ENCODE measurements at regions not wholly inside any gene's neighbourhood (a gene's known extent, or its start where the extent isn't known, plus 50 kb on each side); places are given as distances from the start of the nearest gene placed in this dataset.
A peak's percentile ranks its signal among the peaks of the same experiment; 100 is the strongest.

DNA sequence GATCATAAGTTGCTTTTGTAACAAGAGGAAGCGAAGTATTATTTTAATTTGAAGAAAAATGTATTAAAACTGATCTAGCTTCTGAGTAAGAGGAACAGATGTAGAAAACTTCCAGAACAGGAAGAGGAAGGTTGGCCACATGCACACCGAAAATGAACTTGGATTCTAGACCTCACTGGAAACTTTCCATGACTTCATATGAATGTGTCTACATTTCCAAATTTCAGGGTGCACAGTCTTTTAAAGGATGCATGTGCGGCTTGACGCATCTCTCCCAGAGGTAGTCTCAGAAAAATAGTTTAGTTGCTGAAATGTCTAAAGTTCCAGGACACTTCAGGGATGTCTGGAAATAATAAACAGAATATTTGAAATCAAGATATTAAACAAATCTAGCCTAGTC lies 275.1 kb upstream of the MYOCD start:
- H3K4me3 ChIP-seq (ENCODE audit: low read depth, low read length), result no peak overlapping the region
- TF ChIP-seq, protein P1, sequence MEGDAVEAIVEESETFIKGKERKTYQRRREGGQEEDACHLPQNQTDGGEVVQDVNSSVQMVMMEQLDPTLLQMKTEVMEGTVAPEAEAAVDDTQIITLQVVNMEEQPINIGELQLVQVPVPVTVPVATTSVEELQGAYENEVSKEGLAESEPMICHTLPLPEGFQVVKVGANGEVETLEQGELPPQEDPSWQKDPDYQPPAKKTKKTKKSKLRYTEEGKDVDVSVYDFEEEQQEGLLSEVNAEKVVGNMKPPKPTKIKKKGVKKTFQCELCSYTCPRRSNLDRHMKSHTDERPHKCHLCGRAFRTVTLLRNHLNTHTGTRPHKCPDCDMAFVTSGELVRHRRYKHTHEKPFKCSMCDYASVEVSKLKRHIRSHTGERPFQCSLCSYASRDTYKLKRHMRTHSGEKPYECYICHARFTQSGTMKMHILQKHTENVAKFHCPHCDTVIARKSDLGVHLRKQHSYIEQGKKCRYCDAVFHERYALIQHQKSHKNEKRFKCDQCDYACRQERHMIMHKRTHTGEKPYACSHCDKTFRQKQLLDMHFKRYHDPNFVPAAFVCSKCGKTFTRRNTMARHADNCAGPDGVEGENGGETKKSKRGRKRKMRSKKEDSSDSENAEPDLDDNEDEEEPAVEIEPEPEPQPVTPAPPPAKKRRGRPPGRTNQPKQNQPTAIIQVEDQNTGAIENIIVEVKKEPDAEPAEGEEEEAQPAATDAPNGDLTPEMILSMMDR (IDR thresholded peaks at IDR 0.05; ENCODE audit: low read depth, low read length), result no peak

DNA sequence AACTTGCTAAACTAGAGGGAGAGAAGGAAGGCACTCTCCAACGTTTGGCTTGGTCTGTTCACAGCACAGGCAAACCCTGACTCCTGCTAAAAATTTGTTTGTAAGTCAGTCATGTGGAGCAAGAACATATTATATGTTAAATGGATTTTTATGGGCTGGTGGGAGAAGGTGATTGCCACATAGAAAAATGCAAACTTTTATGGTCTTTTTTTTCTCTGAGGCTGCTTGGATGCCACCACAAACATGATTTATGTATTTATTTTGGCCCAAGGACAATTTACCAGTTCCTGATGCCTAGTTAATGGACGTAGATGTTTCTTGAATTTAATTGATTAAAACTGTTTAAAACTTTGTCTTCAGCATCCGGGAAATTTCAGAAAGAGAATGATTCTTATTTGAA lies 274.2 kb upstream of the MYOCD start:
- TF ChIP-seq, protein P1 (IDR thresholded peaks at IDR 0.05; ENCODE audit: low read depth, low read length), result no peak
- no peak overlapping the region for H3K4me3 ChIP-seq (ENCODE audit: low read depth, low read length)

DNA sequence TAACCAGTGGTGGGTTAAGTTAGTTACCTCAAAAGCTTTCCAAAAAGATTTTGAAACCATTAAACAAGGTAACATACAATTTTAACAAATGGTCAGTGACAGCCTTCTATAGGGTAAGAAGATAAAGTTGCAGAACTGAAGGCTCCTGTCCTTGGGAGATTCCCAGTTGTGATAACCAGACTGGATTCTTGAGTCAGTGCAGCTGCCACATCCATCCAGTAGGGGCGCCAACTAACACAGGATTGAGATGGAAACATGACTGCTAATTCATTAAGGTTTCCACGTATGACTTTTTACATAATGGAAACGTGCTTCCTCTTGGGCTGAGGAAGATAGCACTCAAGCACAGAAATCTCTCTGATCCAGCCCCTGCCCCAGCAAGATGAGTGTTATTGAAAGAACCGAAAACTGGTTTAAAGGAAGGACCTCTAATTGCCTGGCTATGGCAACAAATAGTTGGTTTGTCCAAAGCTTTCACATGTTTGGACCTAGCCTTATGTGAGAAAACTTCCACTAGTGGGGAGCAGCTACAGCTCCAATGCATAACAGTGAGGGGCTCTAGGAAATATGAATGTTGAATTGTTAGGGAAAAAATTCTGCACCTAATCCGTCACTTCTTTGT lies 269.8 kb upstream of the MYOCD start:
- TF ChIP-seq, protein P1 (IDR thresholded peaks at IDR 0.05; ENCODE audit: low read depth, low read length), result peak; percentile 61
- H3K4me3 ChIP-seq (ENCODE audit: low read depth, low read length), result no peak overlapping the region

DNA sequence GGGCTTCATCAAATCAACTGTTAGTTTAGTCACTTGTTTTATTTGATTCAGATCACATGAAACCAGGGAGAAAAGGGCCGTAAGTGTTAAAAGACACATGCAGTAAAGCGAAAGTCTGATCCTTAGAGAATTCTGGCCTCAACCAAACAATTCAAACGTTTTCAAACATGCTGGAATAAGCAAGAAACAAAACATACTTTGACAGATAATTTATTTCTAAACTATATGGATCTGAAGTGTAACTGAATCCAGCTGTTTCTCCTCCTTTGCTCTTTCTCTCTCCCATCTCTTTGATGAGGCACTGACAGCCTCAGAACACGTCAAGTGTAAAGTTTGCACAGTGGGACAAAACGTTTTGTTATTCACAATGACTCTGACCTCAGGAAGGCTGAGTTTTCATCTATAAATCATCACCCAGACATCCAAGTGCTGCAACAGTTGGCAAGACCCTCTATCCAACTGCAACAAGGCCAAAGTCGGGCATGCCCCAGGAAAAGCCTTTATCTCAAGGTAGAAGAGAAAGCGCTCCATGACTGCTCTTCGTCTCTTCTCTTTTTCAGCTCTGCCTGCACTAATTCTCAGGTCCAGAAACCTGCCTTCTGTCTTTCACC lies 267.1 kb upstream of the MYOCD start:
- TF ChIP-seq, protein P1 (IDR thresholded peaks at IDR 0.05; ENCODE audit: low read depth, low read length), result no peak

DNA sequence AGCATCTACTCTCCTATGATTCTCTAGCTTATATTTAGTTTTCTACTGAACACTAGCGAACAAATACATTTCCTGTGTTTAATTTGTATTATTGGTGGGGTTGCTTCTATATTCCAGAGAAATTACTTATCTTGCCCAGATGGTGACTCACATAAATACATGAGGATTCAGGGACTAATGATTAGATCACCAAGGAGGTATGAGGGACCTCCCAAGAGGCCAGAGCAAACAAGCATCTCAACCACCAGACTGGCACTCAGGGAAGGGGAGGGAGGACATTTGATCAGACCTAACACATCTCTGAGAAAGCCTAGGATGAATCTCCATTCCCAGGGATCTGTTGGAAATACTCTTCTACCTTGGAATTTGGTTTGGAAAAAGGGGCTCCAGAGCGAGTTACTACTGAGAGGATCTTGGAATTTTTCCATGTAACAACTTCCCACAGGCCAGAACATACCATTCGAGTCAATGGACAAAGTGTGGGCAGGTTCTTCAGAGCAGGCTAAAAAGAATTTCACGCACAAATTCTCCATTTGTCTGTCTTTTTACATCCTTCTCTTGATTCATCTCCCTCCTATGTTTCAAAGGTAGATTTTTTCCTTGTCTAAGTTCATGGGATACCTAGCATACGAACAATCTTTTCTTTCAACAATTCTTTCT lies 262.6 kb upstream of the MYOCD start:
- TF ChIP-seq, protein P1 (IDR thresholded peaks at IDR 0.05; ENCODE audit: low read depth, low read length), result no peak
- H3K4me3 ChIP-seq (ENCODE audit: low read depth, low read length), result no peak overlapping the region

More for the DNA sequence above, 267.1 kb upstream of the MYOCD start:
- no peak overlapping the region for H3K4me3 ChIP-seq (ENCODE audit: low read depth, low read length)

DNA sequence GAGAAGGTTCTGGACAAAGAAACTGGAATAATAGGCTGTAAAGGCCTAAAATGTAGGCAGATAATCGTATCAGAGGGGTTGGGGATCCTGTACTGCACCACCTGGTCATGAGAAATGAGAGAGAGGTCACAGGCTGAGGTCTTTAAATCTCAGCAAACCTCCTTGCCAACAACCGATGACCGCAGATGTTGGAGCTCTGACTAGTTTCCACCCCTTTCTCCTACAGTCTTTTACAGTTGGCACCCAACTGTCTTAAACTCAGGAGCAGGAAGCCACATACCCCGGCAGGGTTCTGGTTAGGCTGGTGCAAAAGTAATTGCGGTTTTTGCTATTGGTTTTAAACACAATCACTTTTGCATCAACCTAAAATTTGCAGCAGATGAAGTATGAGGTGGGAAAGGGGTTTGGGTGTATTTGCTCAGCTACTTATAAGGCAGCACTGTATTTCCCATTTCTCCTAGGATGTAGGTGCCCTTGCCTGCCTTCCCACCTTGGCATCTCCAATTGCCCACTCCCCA lies 261.8 kb upstream of the MYOCD start:
- TF ChIP-seq, protein P1 (IDR thresholded peaks at IDR 0.05; ENCODE audit: low read depth, low read length), result no peak
- H3K4me3 ChIP-seq (ENCODE audit: low read depth, low read length), result no peak overlapping the region

Data from WI38 (cell line).